ENCODE measurements at regions not wholly inside any gene's neighbourhood (a gene's known extent, or its start where the extent isn't known, plus 50 kb on each side); places are given as distances from the start of the nearest gene placed in this dataset.

GRCh38 chr14:36238666-36239363, 62.3 kb upstream of the PTCSC3 start:
- no peak overlapping the region for H3K27ac Mint-ChIP-seq
- peaks cover 3% of the 10 kb centered on the region for H3K27me3 Mint-ChIP-seq (ENCODE audit: insufficient read depth, low read depth)
- H3K9me3 ChIP-seq (ENCODE audit: low read depth): no peaks in the 10 kb centered on the region

DNA sequence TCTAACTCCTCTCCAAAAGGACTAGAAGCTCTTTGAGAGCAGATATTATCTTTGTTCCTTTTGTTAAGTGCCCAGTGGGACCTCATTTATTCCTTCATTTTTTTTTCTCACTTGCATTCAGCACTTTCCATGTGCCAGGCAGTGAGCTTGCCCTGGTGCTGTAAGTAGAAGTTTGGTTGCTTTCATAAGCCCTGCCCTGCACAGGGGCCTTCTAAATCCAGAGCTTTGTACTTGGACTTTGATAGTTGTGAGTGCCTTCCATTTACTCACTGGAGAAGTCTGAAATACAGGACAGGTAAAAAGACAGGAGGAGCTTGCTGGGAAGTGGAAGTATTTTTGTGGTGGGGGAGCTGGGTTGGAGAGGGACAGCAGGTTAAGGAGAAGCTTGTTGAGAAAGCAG, 56.7 kb upstream of the PTCSC3 start:
- Histone ChIP-seq H2AFZ (replicated peaks) (no peak overlapping the region), H4K20me1 (ENCODE audit: low read depth) (no peaks in the 10 kb centered on the region), H3F3A (ENCODE audit: low read depth) (no peaks in the 10 kb centered on the region), H3K4me2 (no peak overlapping the region), H3K79me2 (ENCODE audit: low read depth) (no peaks in the 10 kb centered on the region), H3K27ac (no peak overlapping the region), H3K4me3 (no peak overlapping the region), H3K4me1 (no peaks in the 10 kb centered on the region), H3K9ac (no peak overlapping the region), H3K27me3 (no peaks in the 10 kb centered on the region), H3K9me3 (ENCODE audit: low read depth) (no peaks in the 10 kb centered on the region), H3K36me3 (no peaks in the 10 kb centered on the region)
- TF ChIP-seq CTCF (IDR thresholded peaks at IDR 0.05) (no peak), EZH2phosphoT487 (IDR thresholded peaks at IDR 0.05) (no peak), EZH2 (IDR thresholded peaks at IDR 0.05) (no peak)
- no peak overlapping the region for H3K27ac Mint-ChIP-seq
- DNase-seq (ENCODE audit: low spot score): no peak
- H3K9me3 Mint-ChIP-seq: peaks cover 2% of the 10 kb centered on the region
- no peak overlapping the region for H3K4me3 Mint-ChIP-seq
- H3K4me1 Mint-ChIP-seq: peaks cover 4% of the 10 kb centered on the region
- no peaks in the 10 kb centered on the region for H3K36me3 Mint-ChIP-seq
- peaks cover 12% of the 10 kb centered on the region for H3K27me3 Mint-ChIP-seq (ENCODE audit: insufficient read depth, low read depth)

More at GRCh38 chr14:36238666-36239363, 62.3 kb upstream of the PTCSC3 start:
- no peak for DNase-seq (ENCODE audit: low spot score)
- Mint-ChIP-seq H3K36me3 (no peaks in the 10 kb centered on the region), H3K9me3 (peaks cover 4% of the 10 kb centered on the region), H3K4me3 (no peak overlapping the region), H3K4me1 (no peaks in the 10 kb centered on the region)
- TF ChIP-seq EZH2phosphoT487 (IDR thresholded peaks at IDR 0.05) (no peak), EZH2 (IDR thresholded peaks at IDR 0.05) (no peak), CTCF (IDR thresholded peaks at IDR 0.05) (no peak)
- no peaks in the 10 kb centered on the region for H4K20me1 ChIP-seq (ENCODE audit: low read depth)
- no peaks in the 10 kb centered on the region for H3K36me3 ChIP-seq
- no peak overlapping the region for H2AFZ ChIP-seq (replicated peaks)
- no peak overlapping the region for H3K9ac ChIP-seq
- H3K4me1 ChIP-seq: peaks cover 17% of the 10 kb centered on the region
- no peaks in the 10 kb centered on the region for H3F3A ChIP-seq (ENCODE audit: low read depth)
- H3K79me2 ChIP-seq (ENCODE audit: low read depth): no peaks in the 10 kb centered on the region
- H3K4me3 ChIP-seq: no peak overlapping the region
- H3K4me2 ChIP-seq: no peak overlapping the region
- H3K27me3 ChIP-seq: no peaks in the 10 kb centered on the region
- no peak overlapping the region for H3K27ac ChIP-seq

- Mint-ChIP-seq H3K4me1 (peaks cover 4% of the 10 kb centered on the region), H3K27ac (no peak overlapping the region), H3K9me3 (no peaks in the 10 kb centered on the region), H3K27me3 (ENCODE audit: insufficient read depth, low read depth) (peaks cover 13% of the 10 kb centered on the region), H3K4me3 (no peak overlapping the region), H3K36me3 (no peaks in the 10 kb centered on the region)
- Histone ChIP-seq H3K36me3 (no peaks in the 10 kb centered on the region), H3K27me3 (no peaks in the 10 kb centered on the region), H4K20me1 (ENCODE audit: low read depth) (no peaks in the 10 kb centered on the region), H3K27ac (no peak overlapping the region), H2AFZ (replicated peaks) (no peak overlapping the region), H3K79me2 (ENCODE audit: low read depth) (no peaks in the 10 kb centered on the region), H3K9ac (no peak overlapping the region), H3K4me1 (no peaks in the 10 kb centered on the region), H3K4me3 (no peak overlapping the region), H3K9me3 (ENCODE audit: low read depth) (no peaks in the 10 kb centered on the region), H3K4me2 (no peak overlapping the region), H3F3A (ENCODE audit: low read depth) (no peaks in the 10 kb centered on the region)
- no peak for DNase-seq (ENCODE audit: low spot score)
- TF ChIP-seq EZH2phosphoT487 (IDR thresholded peaks at IDR 0.05): no peak
- TF ChIP-seq CTCF (IDR thresholded peaks at IDR 0.05): no peak
- no peak for TF ChIP-seq EZH2 (IDR thresholded peaks at IDR 0.05)
Observed at GRCh38 chr14:36229262-36229661, 52.7 kb upstream of the PTCSC3 start.
